Hepatocyte (in vitro differentiated cells): ENCODE measurements at regions not wholly inside any gene's neighbourhood (a gene's known extent, or its start where the extent isn't known, plus 50 kb on each side); places are given as distances from the start of the nearest gene placed in this dataset.

Experiments used
- CTCF ChIP-seq: fragments of 200-600 bp; sonication (generic); IDR thresholded peaks from 2 replicates; pipeline ENCODE4 v1.5.1; 2016; ENCODE audit warnings: antibody characterized with exemption, mild to moderate bottlenecking; ENCODE audit not compliant: poor library complexity
- EZH2 ChIP-seq: fragments of 200-600 bp; sonication (generic); IDR thresholded peaks from 2 replicates; pipeline ENCODE4 v1.6.1; 2016; ENCODE audit warnings: antibody characterized with exemption, mild to moderate bottlenecking, borderline replicate concordance
- EZH2phosphoT487 ChIP-seq: fragments of 200-600 bp; sonication (generic); IDR thresholded peaks from one replicate; pipeline ENCODE4 v1.6.1; 2018; ENCODE audit warnings: antibody characterized with exemption, mild to moderate bottlenecking, low read depth, moderate library complexity; ENCODE audit not compliant: unreplicated experiment, severe bottlenecking

DNA sequence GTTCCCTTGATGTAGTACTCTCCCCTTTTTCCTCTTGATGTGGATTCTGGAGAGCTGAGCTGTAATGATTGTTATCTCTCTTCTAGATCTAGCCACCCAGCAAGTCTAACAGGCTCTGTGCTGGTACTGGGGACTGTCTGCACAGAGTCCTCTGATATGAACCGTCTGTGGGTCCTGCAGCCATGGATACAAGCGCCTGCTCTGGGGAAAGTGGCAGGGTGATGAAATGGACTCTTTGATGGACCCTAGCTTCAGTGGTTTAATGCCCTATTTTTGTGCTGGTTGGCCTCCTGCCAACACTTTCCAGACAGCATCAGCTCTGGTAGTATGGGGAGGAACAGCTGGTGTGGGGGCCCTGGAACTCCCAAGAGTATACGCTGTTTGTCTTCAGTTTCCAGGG is 216.3 kb downstream of the ADGRG6 start:
- TF ChIP-seq CTCF (no peak), EZH2 (no peak), EZH2phosphoT487 (no peak)
